ENCODE measurements at regions not wholly inside any gene's neighbourhood (a gene's known extent, or its start where the extent isn't known, plus 50 kb on each side); places are given as distances from the start of the nearest gene placed in this dataset.
A peak's percentile ranks its signal among the peaks of the same experiment; 100 is the strongest.

GRCh38 chr20:4084721-4085120 lies 63.9 kb upstream of the SMOX start:
- H3K9me3 Mint-ChIP-seq = no peaks in the 10 kb centered on the region
- Histone ChIP-seq H2AFZ (peak overlapping the region; percentile 59; the same call in 1 of the 2 replicates), H3K4me2 (no peak overlapping the region), H3K27ac (ENCODE audit: low read depth) (no peak overlapping the region), H3K36me3 (ENCODE audit: insufficient read depth) (no peaks in the 10 kb centered on the region), H3F3A (replicated peaks; ENCODE audit: low read depth) (0 out of 2 replicates have a peak, but pooled peaks cover 4% of the 10 kb centered on the region), H3K4me1 (ENCODE audit: insufficient read depth) (peaks cover 15% of the 10 kb centered on the region; the same call in 1 of the 2 replicates), H3K27me3 (ENCODE audit: insufficient read depth) (peaks cover 8% of the 10 kb centered on the region; the same call in 1 of the 2 replicates), H4K20me1 (replicated peaks; ENCODE audit: insufficient read depth) (no peaks in the 10 kb centered on the region), H3K79me2 (replicated peaks; ENCODE audit: insufficient read depth) (no peaks in the 10 kb centered on the region), H3K9me2 (ENCODE audit: insufficient read depth) (no peaks in the 10 kb centered on the region), H3K4me3 (no peak overlapping the region)
- no peak overlapping the region for H3K27ac Mint-ChIP-seq
- DNase-seq (ENCODE audit: low spot score) (no peak), ATAC-seq (no peak)
- peaks cover 23% of the 10 kb centered on the region for H3K4me1 Mint-ChIP-seq
- H3K36me3 Mint-ChIP-seq (ENCODE audit: low read depth) = no peaks in the 10 kb centered on the region
- TF ChIP-seq ZNF331 (CRISPR knock-in tag; IDR thresholded peaks at IDR 0.05; ENCODE audit: low read depth) = no peak
- TF ChIP-seq NANOG (IDR thresholded peaks at IDR 0.05; ENCODE audit: borderline replicate concordance) = no peak
- TF ChIP-seq ETS1 (IDR thresholded peaks at IDR 0.05) = no peak
- TF ChIP-seq STAT1 (IDR thresholded peaks at IDR 0.05; ENCODE audit: unreplicated experiment) = no peak
- no peak for TF ChIP-seq CTCF (conservative IDR thresholded peaks at IDR 0.05; ENCODE audit: low read depth in 2 of 2)
- no peak for TF ChIP-seq CREB1 (CRISPR knock-in tag; IDR thresholded peaks at IDR 0.05; ENCODE audit: low read depth)
- TF ChIP-seq REST (IDR thresholded peaks at IDR 0.05; ENCODE audit: unreplicated experiment) = no peak
- no peak for TF ChIP-seq POLR2AphosphoS5 (IDR thresholded peaks at IDR 0.05; ENCODE audit: low read depth)
- no peak for TF ChIP-seq ZNF462 (CRISPR knock-in tag; IDR thresholded peaks at IDR 0.05)
- no peak for TF ChIP-seq EZH2phosphoT487 (IDR thresholded peaks at IDR 0.05; ENCODE audit: unreplicated experiment)
- no peak for TF ChIP-seq ZNF114 (CRISPR knock-in tag; IDR thresholded peaks at IDR 0.05)
- no peak for TF ChIP-seq EZH2 (IDR thresholded peaks at IDR 0.05; ENCODE audit: low read depth, unreplicated experiment)
- TF ChIP-seq JUNB (IDR thresholded peaks at IDR 0.05; ENCODE audit: unreplicated experiment) = no peak
- H3K4me3 Mint-ChIP-seq = no peak overlapping the region
- peaks cover 16% of the 10 kb centered on the region for H3K27me3 Mint-ChIP-seq (ENCODE audit: insufficient read depth, low read depth, poor library complexity)

Data from GM23338 (cell line).